ENCODE measurements at regions not wholly inside any gene's neighbourhood (a gene's known extent, or its start where the extent isn't known, plus 50 kb on each side); places are given as distances from the start of the nearest gene placed in this dataset.

GRCh38 chr9:107647611-107648010 is 158.0 kb upstream of the KLF4 start:
- no peak for DNase-seq

- no peak for DNase-seq
Measured at GRCh38 chr9:107647141-107647540, 157.6 kb upstream of the KLF4 start.

DNA sequence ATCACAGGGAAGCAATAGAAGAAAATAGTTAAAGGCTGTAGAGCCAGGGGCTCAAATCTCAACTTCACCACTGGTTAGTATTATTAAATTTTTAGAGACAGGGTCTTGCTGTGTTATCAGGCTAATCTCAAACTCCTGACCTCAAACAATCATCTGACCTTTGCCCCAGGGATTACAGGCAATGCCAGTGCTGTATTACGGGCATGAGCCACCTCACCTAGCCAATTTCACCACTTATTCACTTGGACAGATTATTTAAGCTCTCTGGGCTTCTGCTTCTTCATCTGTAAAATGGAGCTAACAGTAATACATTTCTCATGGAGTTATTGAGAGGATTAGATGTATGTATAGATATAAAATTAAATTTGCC is 155.9 kb upstream of the KLF4 start:
- DNase-seq = no peak

DNA sequence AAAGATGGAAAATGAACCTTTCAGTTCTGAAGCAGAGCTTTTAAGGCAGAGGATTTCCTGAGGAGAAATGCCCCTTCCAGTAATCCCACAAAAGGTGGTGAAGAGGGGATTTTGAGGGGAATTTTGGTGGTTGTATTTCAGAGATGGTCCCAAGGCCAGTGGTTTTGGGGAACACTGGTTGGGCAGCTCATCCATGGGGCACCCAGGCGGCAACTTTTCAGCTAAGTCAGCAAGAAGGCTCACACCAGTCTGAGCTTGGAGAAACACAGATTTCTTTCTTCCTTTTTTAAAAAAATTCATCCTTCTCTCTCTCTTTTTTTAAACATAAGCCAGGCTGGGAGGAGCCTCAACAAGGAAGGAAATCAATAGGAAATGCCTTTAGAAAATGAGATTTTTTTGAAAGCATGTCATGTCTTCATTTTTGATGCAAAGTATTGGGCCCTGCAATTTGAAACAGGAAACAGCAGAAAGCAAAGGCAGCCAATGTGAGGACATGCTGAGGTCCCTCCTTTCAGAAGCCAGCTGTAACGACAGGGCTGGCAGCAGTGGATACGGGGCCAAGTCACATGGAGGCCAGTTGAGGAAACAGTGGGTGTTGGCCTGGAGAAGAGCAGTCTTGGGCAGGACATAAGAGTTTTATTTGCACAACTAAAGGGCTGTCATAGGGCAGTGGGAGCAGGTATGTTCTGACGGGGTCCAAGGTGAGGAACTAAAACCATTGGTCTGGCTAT is 155.3 kb upstream of the KLF4 start:
- no peak for DNase-seq

DNA sequence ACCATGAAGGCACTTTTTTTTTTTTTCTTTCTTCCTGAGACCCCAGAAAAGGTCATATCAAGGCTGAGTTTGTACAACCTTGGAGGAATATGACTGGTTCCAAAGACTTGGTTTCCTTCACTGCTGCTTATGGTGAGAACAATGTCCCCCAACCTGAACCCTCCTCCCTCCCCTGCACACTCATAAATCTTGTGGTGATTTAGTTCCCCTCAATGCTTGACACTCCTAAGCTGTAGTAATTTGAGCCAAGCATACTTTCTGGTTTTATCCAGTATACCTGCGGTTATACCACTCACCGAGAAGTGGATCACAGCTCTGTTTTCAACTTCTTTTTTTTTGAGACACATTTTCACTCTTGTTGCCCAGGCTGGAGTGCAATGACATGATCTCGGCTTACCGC is 149.9 kb upstream of the KLF4 start:
- no peak for DNase-seq

DNA sequence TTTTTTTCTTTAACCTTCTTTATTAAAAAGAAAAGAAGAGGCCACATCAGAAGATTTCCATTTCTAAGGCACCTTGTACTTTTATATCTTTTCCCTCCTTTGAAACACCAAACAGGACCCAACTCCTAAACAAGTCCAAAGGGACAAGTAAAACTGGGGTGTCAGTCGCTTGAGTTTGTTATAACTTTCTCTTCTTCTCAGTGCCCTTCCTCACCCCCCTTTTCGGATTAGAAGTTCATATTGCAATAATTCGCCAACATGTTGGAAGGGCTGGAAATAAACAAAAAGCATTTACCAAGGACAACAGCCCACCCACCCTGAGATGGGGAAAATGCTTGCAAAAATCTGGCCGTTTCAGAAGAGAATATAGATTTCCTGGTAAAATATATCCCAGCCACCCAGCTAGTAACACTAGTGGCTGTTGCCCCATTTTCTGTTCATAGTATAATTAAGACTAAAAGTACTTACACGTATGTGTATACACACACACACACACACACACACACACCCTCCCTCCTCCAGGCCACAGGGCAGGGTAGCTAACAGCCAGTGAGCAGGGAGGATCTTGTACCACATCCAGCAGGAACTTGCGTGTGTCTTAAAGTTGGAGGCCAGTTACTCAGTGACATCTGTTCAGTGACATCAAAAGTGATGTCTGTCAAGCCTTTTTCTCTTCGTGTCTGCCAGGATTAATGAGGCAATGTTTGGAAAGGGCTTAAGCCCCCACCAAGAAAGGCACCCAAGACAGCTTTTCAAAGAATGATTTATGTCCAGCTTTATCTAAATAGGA is 149.1 kb upstream of the KLF4 start:
- no peak for DNase-seq

- no peak for DNase-seq
Measured at GRCh38 chr9:107637421-107638420, 148.2 kb upstream of the KLF4 start.

- no peak for DNase-seq
Measured at GRCh38 chr9:107636571-107637381, 147.2 kb upstream of the KLF4 start.

DNA sequence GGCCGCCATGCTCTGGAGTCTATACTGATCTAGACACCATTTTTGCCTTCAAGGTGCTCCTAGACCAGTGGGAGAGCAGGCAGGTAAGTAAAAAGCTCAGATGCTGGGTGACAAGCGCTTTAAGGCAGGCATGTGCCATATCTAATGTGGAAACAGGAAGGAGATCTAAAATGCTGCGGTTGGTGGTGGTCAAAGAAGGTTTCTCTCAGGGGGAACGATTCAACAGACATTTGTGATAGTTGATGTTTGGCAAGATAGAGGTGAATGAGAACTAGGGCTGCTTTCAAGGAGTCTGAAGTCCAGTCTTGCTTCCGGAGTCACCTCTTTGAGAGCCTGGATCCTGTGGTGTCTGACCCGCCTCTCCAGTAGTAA is 146.2 kb upstream of the KLF4 start:
- DNase-seq = no peak

- DNase-seq = no peak
Measured at GRCh38 chr9:107635101-107635802, 145.7 kb upstream of the KLF4 start.

DNA sequence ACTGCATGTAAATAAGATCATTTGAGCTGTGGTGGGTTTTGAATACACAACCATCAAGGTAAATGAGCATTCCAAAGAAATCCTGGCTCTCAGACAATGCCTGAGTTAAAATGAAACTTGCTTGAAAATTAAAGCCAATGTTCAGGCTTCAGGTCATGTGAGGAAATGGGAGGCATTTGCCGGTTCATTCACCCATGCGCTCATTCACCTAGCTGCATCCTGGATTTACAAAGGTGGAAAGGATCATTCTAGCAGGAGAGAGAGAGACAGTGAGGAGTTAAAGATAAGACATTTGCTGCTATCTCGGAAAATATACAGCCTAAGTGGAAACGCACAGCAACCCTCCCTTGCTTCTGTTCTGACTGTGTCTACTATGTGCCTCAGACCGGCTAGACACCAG is 143.8 kb upstream of the KLF4 start:
- DNase-seq = no peak

GRCh38 chr9:107632661-107633060 is 143.1 kb upstream of the KLF4 start:
- DNase-seq = no peak

DNA sequence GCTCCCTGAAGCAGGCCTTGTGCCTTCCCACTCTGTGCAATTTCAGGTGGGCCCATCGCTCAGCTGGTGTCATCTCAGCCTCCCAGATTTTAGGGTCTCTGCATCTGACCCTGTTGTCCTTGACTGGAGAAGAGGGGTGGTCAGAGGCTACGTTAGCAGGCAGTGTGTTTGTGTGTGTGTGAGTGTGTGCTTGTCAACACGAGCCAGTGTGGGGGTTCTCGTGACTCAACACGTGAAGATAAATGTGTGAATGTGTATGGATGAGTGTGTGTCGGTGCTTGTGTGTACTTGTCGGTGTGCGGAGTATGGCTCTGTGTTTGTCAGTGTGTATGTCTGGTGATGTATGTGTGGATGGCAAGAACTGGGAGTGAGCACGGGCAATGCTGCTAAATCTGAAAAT is 142.6 kb upstream of the KLF4 start:
- DNase-seq = no peak

- DNase-seq = no peak
Measured at GRCh38 chr9:107631788-107632187, 142.2 kb upstream of the KLF4 start.

- DNase-seq = no peak
Measured at GRCh38 chr9:107630156-107630555, 140.6 kb upstream of the KLF4 start.

DNA sequence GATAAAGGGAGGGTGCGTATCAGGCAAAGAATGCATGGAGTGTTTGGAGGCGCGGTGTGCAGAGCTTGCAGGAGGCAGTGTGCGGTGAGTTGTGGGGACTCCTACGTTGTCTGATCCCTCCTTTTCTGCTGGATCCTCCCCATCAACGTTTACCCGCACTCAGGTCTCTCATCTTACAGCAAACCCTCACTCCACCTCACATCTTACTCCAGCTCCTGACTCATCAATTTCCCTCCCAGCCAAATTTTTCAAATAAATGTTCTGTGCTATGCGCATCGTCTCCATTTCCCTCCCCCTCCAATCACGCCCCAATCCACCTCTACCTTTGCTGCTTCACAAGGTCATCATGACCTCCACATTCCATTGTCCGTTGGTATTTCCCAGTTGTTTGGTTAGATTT is 138.9 kb upstream of the KLF4 start:
- no peak for DNase-seq

DNA sequence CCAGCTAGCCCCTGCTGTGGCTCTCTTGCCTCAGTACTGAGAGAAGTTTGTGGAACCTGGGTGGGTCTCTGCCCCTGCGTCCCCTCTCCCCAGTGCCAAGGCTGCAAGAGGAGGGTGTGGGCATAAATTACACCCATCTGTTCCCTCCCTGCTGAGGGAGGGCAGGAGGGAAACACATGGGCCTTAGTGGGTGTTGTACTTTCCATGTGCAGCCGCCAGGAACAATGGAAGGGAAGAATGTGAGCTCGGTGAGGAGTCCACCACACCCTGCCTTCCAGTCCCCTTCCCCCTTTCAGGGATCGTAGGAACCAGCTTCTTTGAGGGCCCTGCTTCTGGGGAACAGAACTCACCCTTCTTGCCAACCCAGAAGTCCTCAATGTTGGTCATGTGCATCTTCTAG is 138.2 kb upstream of the KLF4 start:
- DNase-seq = no peak

GRCh38 chr9:107626118-107626517 is 136.5 kb upstream of the KLF4 start:
- DNase-seq = no peak

- no peak for DNase-seq
Measured at GRCh38 chr9:107625383-107625984, 135.9 kb upstream of the KLF4 start.

- DNase-seq = no peak
Measured at GRCh38 chr9:107624234-107624948, 134.8 kb upstream of the KLF4 start.

- DNase-seq = no peak
Measured at GRCh38 chr9:107621436-107621835, 131.9 kb upstream of the KLF4 start.
